Esophagus muscularis mucosa (tissue), 3 donors: ENCODE measurements at regions not wholly inside any gene's neighbourhood (a gene's known extent, or its start where the extent isn't known, plus 50 kb on each side); places are given as distances from the start of the nearest gene placed in this dataset.

Source experiments
- POLR2A ChIP-seq: fragments of 450-650 bp; IDR thresholded peaks from one replicate; pipeline ENCODE4 v1.6.1; 2017; ENCODE audit warnings: antibody characterized with exemption, moderate library complexity, mild to moderate bottlenecking, low read depth
- POLR2AphosphoS5 ChIP-seq, 2 donors: sonication (generic); formaldehyde crosslinking; IDR thresholded peaks; one replicate each; pipeline ENCODE4 v1.6.1; 2017; ENCODE audit warnings: antibody characterized with exemption in 2 of 2
- TF ChIP-seq, protein P1 (sequence below), 3 experiments: fragments of 200-600 bp in 2 of 3; fragments of 450-650 bp in 1 of 3; sonication (generic) in 2 of 3; IDR thresholded peaks; one replicate each; pipeline ENCODE4 v1.5.1; 2017 to 2019; ENCODE audit warnings: antibody characterized with exemption in 3 of 3, mild to moderate bottlenecking in 2 of 3, moderate library complexity in 1 of 3

DNA sequence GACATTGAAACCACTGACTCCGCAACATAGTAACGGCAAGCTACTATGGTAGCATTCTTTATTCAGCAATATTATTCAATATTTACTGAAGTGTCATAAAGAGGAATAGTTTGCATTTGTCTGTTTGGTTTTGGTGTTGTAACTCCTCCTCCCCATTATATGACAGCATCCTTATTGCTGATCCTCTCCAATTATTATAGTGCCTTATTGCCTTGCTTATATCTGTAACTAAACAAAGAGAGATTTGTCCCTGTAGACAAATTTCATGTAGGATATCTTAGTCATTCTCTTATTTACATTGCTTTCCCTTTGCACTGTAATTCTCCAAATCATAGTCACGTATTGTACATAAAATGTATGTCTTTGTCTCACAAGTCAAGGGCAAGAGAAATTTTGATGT, 1041.2 kb upstream of the ZEB2 start:
- no peak for TF ChIP-seq POLR2A
- TF ChIP-seq, protein P1, sequence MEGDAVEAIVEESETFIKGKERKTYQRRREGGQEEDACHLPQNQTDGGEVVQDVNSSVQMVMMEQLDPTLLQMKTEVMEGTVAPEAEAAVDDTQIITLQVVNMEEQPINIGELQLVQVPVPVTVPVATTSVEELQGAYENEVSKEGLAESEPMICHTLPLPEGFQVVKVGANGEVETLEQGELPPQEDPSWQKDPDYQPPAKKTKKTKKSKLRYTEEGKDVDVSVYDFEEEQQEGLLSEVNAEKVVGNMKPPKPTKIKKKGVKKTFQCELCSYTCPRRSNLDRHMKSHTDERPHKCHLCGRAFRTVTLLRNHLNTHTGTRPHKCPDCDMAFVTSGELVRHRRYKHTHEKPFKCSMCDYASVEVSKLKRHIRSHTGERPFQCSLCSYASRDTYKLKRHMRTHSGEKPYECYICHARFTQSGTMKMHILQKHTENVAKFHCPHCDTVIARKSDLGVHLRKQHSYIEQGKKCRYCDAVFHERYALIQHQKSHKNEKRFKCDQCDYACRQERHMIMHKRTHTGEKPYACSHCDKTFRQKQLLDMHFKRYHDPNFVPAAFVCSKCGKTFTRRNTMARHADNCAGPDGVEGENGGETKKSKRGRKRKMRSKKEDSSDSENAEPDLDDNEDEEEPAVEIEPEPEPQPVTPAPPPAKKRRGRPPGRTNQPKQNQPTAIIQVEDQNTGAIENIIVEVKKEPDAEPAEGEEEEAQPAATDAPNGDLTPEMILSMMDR (IDR thresholded peaks at IDR 0.05), result no peak
- TF ChIP-seq POLR2AphosphoS5 (IDR thresholded peaks at IDR 0.05), result no peak
